ENCODE measurements at regions not wholly inside any gene's neighbourhood (a gene's known extent, or its start where the extent isn't known, plus 50 kb on each side); places are given as distances from the start of the nearest gene placed in this dataset.

DNA sequence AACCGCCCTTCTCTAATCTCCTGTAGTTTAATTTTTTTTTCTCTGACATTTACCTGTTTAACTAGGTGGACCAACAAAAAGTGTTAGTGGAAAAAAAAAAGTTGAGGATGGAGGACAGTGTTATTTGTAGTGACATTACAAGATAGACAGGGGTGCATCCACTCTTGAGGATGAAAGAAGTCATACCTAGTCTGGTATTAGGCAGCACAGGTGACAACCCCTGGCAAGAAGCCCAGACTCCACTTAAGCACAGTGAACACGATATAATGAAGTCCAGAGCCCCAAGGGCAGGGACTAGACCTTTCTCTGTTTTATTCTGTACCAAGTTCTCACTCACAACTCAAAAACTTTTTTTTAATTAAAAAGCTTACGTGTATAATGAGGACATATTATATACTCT is 268.4 kb downstream of the GPR37 start:
- no peaks in the 10 kb centered on the region for H3K36me3 ChIP-seq
- H3K27me3 ChIP-seq: no peaks in the 10 kb centered on the region
- intact Hi-C loops (cut with DNase I): no loop called here
- H3K4me1 ChIP-seq: no peaks in the 10 kb centered on the region
- no peaks in the 10 kb centered on the region for H3K9me3 ChIP-seq
- H3K27ac ChIP-seq: no peak overlapping the region
- no peak overlapping the region for H3K4me3 ChIP-seq
- TF ChIP-seq POLR2A (IDR thresholded peaks at IDR 0.05) (no peak), POLR2AphosphoS5 (IDR thresholded peaks at IDR 0.05; ENCODE audit: insufficient read depth in 1 of 2, low read depth in 1 of 2) (no peak), CTCF (IDR thresholded peaks at IDR 0.05) (no peak)
- no peak for DNase-seq (ENCODE audit: extremely low spot score in 2 of 2)

DNA sequence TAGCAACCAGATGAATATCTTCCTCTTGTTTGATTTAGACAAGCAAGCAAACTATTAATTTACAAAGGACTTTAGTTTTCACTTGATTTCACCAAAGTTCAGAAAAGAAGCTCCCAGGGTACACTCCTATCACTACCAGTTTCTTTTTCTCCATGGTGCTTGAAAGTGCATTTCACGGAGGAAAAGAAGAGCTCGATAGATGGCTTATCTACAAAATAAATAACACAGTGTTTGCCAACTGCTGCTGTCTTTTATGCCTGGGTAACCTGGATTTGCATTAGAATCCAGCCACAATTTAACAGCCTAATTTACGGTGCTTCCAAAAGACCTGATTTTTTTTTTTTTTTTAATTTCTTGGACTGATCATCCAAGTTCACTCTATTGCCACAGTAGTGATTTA is 275.7 kb downstream of the GPR37 start:
- DNase-seq (ENCODE audit: extremely low spot score in 2 of 2): no peak
- Histone ChIP-seq H3K27me3 (no peaks in the 10 kb centered on the region), H3K4me1 (no peaks in the 10 kb centered on the region), H3K27ac (no peak overlapping the region), H3K9me3 (no peaks in the 10 kb centered on the region), H3K36me3 (no peaks in the 10 kb centered on the region), H3K4me3 (no peak overlapping the region)
- TF ChIP-seq POLR2AphosphoS5 (IDR thresholded peaks at IDR 0.05; ENCODE audit: insufficient read depth in 1 of 2, low read depth in 1 of 2) (no peak), POLR2A (IDR thresholded peaks at IDR 0.05) (no peak), CTCF (IDR thresholded peaks at IDR 0.05) (no peak)
- intact Hi-C loops (cut with DNase I): no loop called here

GRCh38 chr7:124489082-124489819 is 276.3 kb downstream of the GPR37 start:
- Histone ChIP-seq H3K9me3 (no peaks in the 10 kb centered on the region), H3K27me3 (no peaks in the 10 kb centered on the region), H3K27ac (no peak overlapping the region), H3K4me1 (no peaks in the 10 kb centered on the region), H3K36me3 (no peaks in the 10 kb centered on the region), H3K4me3 (no peak overlapping the region)
- TF ChIP-seq POLR2A (IDR thresholded peaks at IDR 0.05) (no peak), CTCF (IDR thresholded peaks at IDR 0.05) (no peak), POLR2AphosphoS5 (IDR thresholded peaks at IDR 0.05; ENCODE audit: insufficient read depth in 1 of 2, low read depth in 1 of 2) (no peak)
- intact Hi-C loops (cut with DNase I): no loop called here
- no peak for DNase-seq (ENCODE audit: extremely low spot score in 2 of 2)

- no peaks in the 10 kb centered on the region for H3K9me3 ChIP-seq
- no peak overlapping the region for H3K4me3 ChIP-seq
- intact Hi-C loops (cut with DNase I): no loop called here
- no peak overlapping the region for H3K27ac ChIP-seq
- DNase-seq (ENCODE audit: extremely low spot score in 2 of 2): no peak
- no peaks in the 10 kb centered on the region for H3K27me3 ChIP-seq
- no peaks in the 10 kb centered on the region for H3K36me3 ChIP-seq
- TF ChIP-seq CTCF (IDR thresholded peaks at IDR 0.05): no peak
- TF ChIP-seq POLR2AphosphoS5 (IDR thresholded peaks at IDR 0.05; ENCODE audit: insufficient read depth in 1 of 2, low read depth in 1 of 2): no peak
- TF ChIP-seq POLR2A (IDR thresholded peaks at IDR 0.05): no peak
- no peaks in the 10 kb centered on the region for H3K4me1 ChIP-seq
Observed at GRCh38 chr7:124482229-124482628, 283.4 kb downstream of the GPR37 start.

DNA sequence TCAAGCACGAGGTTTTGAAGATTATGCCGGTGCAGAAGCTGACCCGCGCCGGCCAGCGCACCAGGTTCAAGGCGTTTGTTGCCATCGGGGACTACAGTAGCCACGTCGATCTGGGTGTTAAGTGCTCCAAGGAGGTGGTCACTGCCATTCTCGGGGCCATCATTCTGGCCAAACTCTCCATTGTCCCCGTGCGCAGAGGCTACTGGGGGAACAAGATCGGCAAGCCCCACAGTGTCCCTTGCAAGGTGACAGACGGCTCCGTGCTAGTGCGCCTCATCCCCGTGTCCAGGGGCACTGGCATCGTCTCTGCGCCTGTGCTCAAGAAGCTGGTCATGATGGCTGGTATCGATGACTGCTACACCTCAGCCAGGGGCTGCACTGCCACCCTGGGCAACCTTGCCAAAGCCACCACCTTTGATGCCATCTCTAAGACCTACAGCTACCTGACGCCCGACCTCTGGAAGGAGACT is 284.7 kb downstream of the GPR37 start:
- no peaks in the 10 kb centered on the region for H3K4me1 ChIP-seq
- no peaks in the 10 kb centered on the region for H3K36me3 ChIP-seq
- H3K4me3 ChIP-seq: no peak overlapping the region
- intact Hi-C loops (cut with DNase I): no loop called here
- TF ChIP-seq CTCF (IDR thresholded peaks at IDR 0.05): no peak
- TF ChIP-seq POLR2AphosphoS5 (IDR thresholded peaks at IDR 0.05; ENCODE audit: insufficient read depth in 1 of 2, low read depth in 1 of 2): no peak
- TF ChIP-seq POLR2A (IDR thresholded peaks at IDR 0.05): no peak
- H3K9me3 ChIP-seq: no peaks in the 10 kb centered on the region
- no peaks in the 10 kb centered on the region for H3K27me3 ChIP-seq
- no peak for DNase-seq (ENCODE audit: extremely low spot score in 2 of 2)
- H3K27ac ChIP-seq: no peak overlapping the region

Data from vagina (tissue), 2 donors.